ENCODE measurements at regions not wholly inside any gene's neighbourhood (a gene's known extent, or its start where the extent isn't known, plus 50 kb on each side); places are given as distances from the start of the nearest gene placed in this dataset.

- Histone ChIP-seq H3K4me2 (no peak overlapping the region), H3K27ac (no peak overlapping the region), H3K27me3 (no peaks in the 10 kb centered on the region), H3K9me2 (replicated peaks; ENCODE audit: insufficient read depth) (no peaks in the 10 kb centered on the region), H4K20me1 (ENCODE audit: insufficient read depth, poor library complexity, severe bottlenecking) (no peaks in the 10 kb centered on the region), H3K4me1 (ENCODE audit: insufficient read depth) (no peaks in the 10 kb centered on the region), H3K4me3 (no peak overlapping the region), H3K79me2 (no peaks in the 10 kb centered on the region), H3K36me3 (replicated peaks; ENCODE audit: insufficient read depth, low read depth) (no peaks in the 10 kb centered on the region), H3K9me3 (ENCODE audit: low read depth) (no peaks in the 10 kb centered on the region), H2AFZ (no peak overlapping the region)
- WGBS (ENCODE audit: low lambda C conversion rate, missing lambda C conversion rate), result 57% methylated on average over 2 of the region's 2 CpGs
- DNase-seq (ENCODE audit: low spot score), result no peak
- no peak for TF ChIP-seq EZH2 (IDR thresholded peaks at IDR 0.05; ENCODE audit: borderline replicate concordance)
- TF ChIP-seq CTCF (IDR thresholded peaks at IDR 0.05; ENCODE audit: poor library complexity), result no peak
- no peak for TF ChIP-seq EZH2phosphoT487 (IDR thresholded peaks at IDR 0.05; ENCODE audit: low read depth, severe bottlenecking, unreplicated experiment)
Observed at GRCh38 chr12:42704810-42705401, 115.4 kb upstream of the PRICKLE1 start.

- Histone ChIP-seq H4K20me1 (ENCODE audit: insufficient read depth, poor library complexity, severe bottlenecking) (no peaks in the 10 kb centered on the region), H3K27ac (no peak overlapping the region), H3K4me3 (no peak overlapping the region), H3K27me3 (no peaks in the 10 kb centered on the region), H3K4me1 (ENCODE audit: insufficient read depth) (no peaks in the 10 kb centered on the region), H3K4me2 (no peak overlapping the region), H3K9me2 (replicated peaks; ENCODE audit: insufficient read depth) (no peaks in the 10 kb centered on the region), H2AFZ (no peak overlapping the region), H3K79me2 (no peaks in the 10 kb centered on the region), H3K9me3 (ENCODE audit: low read depth) (no peaks in the 10 kb centered on the region), H3K36me3 (replicated peaks; ENCODE audit: insufficient read depth, low read depth) (no peaks in the 10 kb centered on the region)
- TF ChIP-seq EZH2phosphoT487 (IDR thresholded peaks at IDR 0.05; ENCODE audit: low read depth, severe bottlenecking, unreplicated experiment) (no peak), CTCF (IDR thresholded peaks at IDR 0.05; ENCODE audit: poor library complexity) (no peak), EZH2 (IDR thresholded peaks at IDR 0.05; ENCODE audit: borderline replicate concordance) (no peak)
- DNase-seq (ENCODE audit: low spot score), result no peak
Observed at GRCh38 chr12:42704340-42704739, 114.8 kb upstream of the PRICKLE1 start.

- H3K27ac ChIP-seq, result no peak overlapping the region
- no peak for DNase-seq (ENCODE audit: low spot score)
- H3K4me2 ChIP-seq, result no peak overlapping the region
- TF ChIP-seq EZH2phosphoT487 (IDR thresholded peaks at IDR 0.05; ENCODE audit: low read depth, severe bottlenecking, unreplicated experiment), result no peak
- no peak for TF ChIP-seq CTCF (IDR thresholded peaks at IDR 0.05; ENCODE audit: poor library complexity)
- no peak for TF ChIP-seq EZH2 (IDR thresholded peaks at IDR 0.05; ENCODE audit: borderline replicate concordance)
- H3K4me3 ChIP-seq, result no peak overlapping the region
- no peaks in the 10 kb centered on the region for H4K20me1 ChIP-seq (ENCODE audit: insufficient read depth, poor library complexity, severe bottlenecking)
- H3K79me2 ChIP-seq, result no peaks in the 10 kb centered on the region
- no peaks in the 10 kb centered on the region for H3K9me2 ChIP-seq (replicated peaks; ENCODE audit: insufficient read depth)
- H3K9me3 ChIP-seq (ENCODE audit: low read depth), result no peaks in the 10 kb centered on the region
- no peak overlapping the region for H2AFZ ChIP-seq
- 80% methylated on average over 3 of the region's 3 CpGs for WGBS (ENCODE audit: low lambda C conversion rate, missing lambda C conversion rate)
- no peaks in the 10 kb centered on the region for H3K36me3 ChIP-seq (replicated peaks; ENCODE audit: insufficient read depth, low read depth)
- peaks cover 10% of the 10 kb centered on the region for H3K4me1 ChIP-seq (ENCODE audit: insufficient read depth)
- no peaks in the 10 kb centered on the region for H3K27me3 ChIP-seq
Observed at GRCh38 chr12:42701084-42701483, 111.5 kb upstream of the PRICKLE1 start.

- Histone ChIP-seq H3K27ac (no peak overlapping the region), H3K36me3 (replicated peaks; ENCODE audit: insufficient read depth, low read depth) (no peaks in the 10 kb centered on the region), H3K9me2 (replicated peaks; ENCODE audit: insufficient read depth) (no peaks in the 10 kb centered on the region), H4K20me1 (ENCODE audit: insufficient read depth, poor library complexity, severe bottlenecking) (no peaks in the 10 kb centered on the region), H3K4me1 (ENCODE audit: insufficient read depth) (peaks cover 10% of the 10 kb centered on the region), H3K9me3 (ENCODE audit: low read depth) (no peaks in the 10 kb centered on the region), H3K4me3 (no peak overlapping the region), H3K4me2 (no peak overlapping the region), H2AFZ (no peak overlapping the region), H3K27me3 (no peaks in the 10 kb centered on the region), H3K79me2 (no peaks in the 10 kb centered on the region)
- TF ChIP-seq EZH2 (IDR thresholded peaks at IDR 0.05; ENCODE audit: borderline replicate concordance), result no peak
- TF ChIP-seq EZH2phosphoT487 (IDR thresholded peaks at IDR 0.05; ENCODE audit: low read depth, severe bottlenecking, unreplicated experiment), result no peak
- no peak for TF ChIP-seq CTCF (IDR thresholded peaks at IDR 0.05; ENCODE audit: poor library complexity)
- WGBS (ENCODE audit: low lambda C conversion rate, missing lambda C conversion rate), result 58% methylated on average over 3 of the region's 3 CpGs
- DNase-seq (ENCODE audit: low spot score), result peak; percentile 20
Observed at GRCh38 chr12:42698213-42698612, 108.7 kb upstream of the PRICKLE1 start.
